Liver (tissue), 7 donors: ENCODE measurements at regions not wholly inside any gene's neighbourhood (a gene's known extent, or its start where the extent isn't known, plus 50 kb on each side); places are given as distances from the start of the nearest gene placed in this dataset.

Experiments
- DNase-seq: peaks from one replicate; pipeline ENCODE4 v3.0.0-alpha.2; 2017; ENCODE audit warnings: low spot score
- H3K27ac ChIP-seq, 2 donors: one replicate each; pipeline ENCODE4 v1.7.0; 2013; ENCODE audit warnings: inconsistent platforms in 2 of 2, low read length in 2 of 2, control low read depth in 1 of 2, low read depth in 1 of 2, mild to moderate bottlenecking in 1 of 2
- H3K27me3 ChIP-seq, 4 donors: one replicate each; pipeline versions ENCODE4 v1.6.1 to v1.7.0; 2013; ENCODE audit warnings: low read length in 3 of 4, inconsistent platforms in 1 of 4, mild to moderate bottlenecking in 1 of 4, moderate library complexity in 1 of 4; ENCODE audit not compliant: control insufficient read depth in 4 of 4, insufficient read depth in 4 of 4
- H3K36me3 ChIP-seq, 4 donors: one replicate each; pipeline versions ENCODE4 v1.6.1 to v1.7.0; 2013; ENCODE audit warnings: low read length in 3 of 4, mild to moderate bottlenecking in 3 of 4, low read depth in 1 of 4, moderate library complexity in 1 of 4; ENCODE audit not compliant: control insufficient read depth in 4 of 4, insufficient read depth in 3 of 4
- H3K4me1 ChIP-seq, 4 donors: one replicate each; pipeline versions ENCODE4 v1.6.1 to v1.7.0; 2013; ENCODE audit warnings: low read length in 3 of 4, mild to moderate bottlenecking in 3 of 4, moderate library complexity in 1 of 4; ENCODE audit not compliant: control insufficient read depth in 4 of 4, insufficient read depth in 4 of 4
- H3K4me3 ChIP-seq, 3 donors: one replicate each; pipeline versions ENCODE4 v1.6.1 to v1.7.0; 2013; ENCODE audit warnings: low read length in 3 of 3, control low read depth in 1 of 3, low read depth in 1 of 3, mild to moderate bottlenecking in 1 of 3
- H3K9ac ChIP-seq, 2 donors: one replicate each; pipeline ENCODE4 v1.7.0; 2013; ENCODE audit warnings: low read length in 2 of 2, mild to moderate bottlenecking in 2 of 2, moderate library complexity in 2 of 2, control low read depth in 1 of 2, low read depth in 1 of 2
- H3K9me3 ChIP-seq, 4 donors: one replicate each; pipeline versions ENCODE4 v1.6.1 to v1.7.0; 2013; ENCODE audit warnings: low read length in 3 of 4; ENCODE audit not compliant: control insufficient read depth in 4 of 4
- EGR1 ChIP-seq, 2 donors: IDR thresholded peaks; 2 replicates each; pipeline ENCODE4 v1.6.1; 2016 to 2018; ENCODE audit warnings: antibody characterized with exemption in 2 of 2, low read depth in 2 of 2
- FOXA1 ChIP-seq: IDR thresholded peaks from 2 replicates; pipeline ENCODE4 v1.6.1; 2016; ENCODE audit warnings: antibody characterized with exemption
- GABPA ChIP-seq, 2 donors: IDR thresholded peaks in 1 of 2; conservative IDR thresholded peaks in 1 of 2; 2 replicates each; pipeline ENCODE4 v1.6.1; 2016; ENCODE audit warnings: antibody characterized with exemption in 2 of 2, mild to moderate bottlenecking in 1 of 2, moderate library complexity in 1 of 2
- JUND ChIP-seq, 2 donors: IDR thresholded peaks; 2 replicates each; pipeline ENCODE4 v1.6.1; 2016; ENCODE audit warnings: antibody characterized with exemption in 2 of 2
- NR2F2 ChIP-seq: IDR thresholded peaks from 2 replicates; pipeline ENCODE4 v1.6.1; 2016; ENCODE audit warnings: antibody characterized with exemption
- RAD21 ChIP-seq, 2 donors: IDR thresholded peaks; 2 replicates each; pipeline ENCODE4 v1.6.1; 2016; ENCODE audit warnings: antibody characterized with exemption in 2 of 2, mild to moderate bottlenecking in 2 of 2
- RXRA ChIP-seq, 2 donors: IDR thresholded peaks; 2 replicates each; pipeline ENCODE4 v1.6.1; 2017 to 2018; ENCODE audit warnings: antibody characterized with exemption in 2 of 2, mild to moderate bottlenecking in 1 of 2
- SP1 ChIP-seq: IDR thresholded peaks from 2 replicates; pipeline ENCODE4 v1.6.1; 2018; ENCODE audit warnings: antibody characterized with exemption, mild to moderate bottlenecking
- TAF1 ChIP-seq: conservative IDR thresholded peaks from 2 replicates; pipeline ENCODE4 v1.6.1; 2016; ENCODE audit warnings: antibody characterized with exemption, mild to moderate bottlenecking
- YY1 ChIP-seq: IDR thresholded peaks from 2 replicates; pipeline ENCODE4 v1.6.1; 2016; ENCODE audit warnings: antibody characterized with exemption, mild to moderate bottlenecking
- WGBS: extraction: QIAGEN DNeasy Blood & Tissue Kit; methylation state at CpG from one replicate; pipeline ENCODE4 v1.1.7; 2013; 5-methylcytosine and 5-hydroxymethylcytosine counted together
- TF ChIP-seq, protein P1 (sequence below): IDR thresholded peaks from 2 replicates; pipeline ENCODE4 v1.6.1; 2016; ENCODE audit warnings: antibody characterized with exemption
- TF ChIP-seq, protein P2 (sequence below): IDR thresholded peaks from 2 replicates; pipeline ENCODE4 v1.6.1; 2016; ENCODE audit warnings: antibody characterized with exemption, mild to moderate bottlenecking
- TF ChIP-seq, protein P3 (sequence below): IDR thresholded peaks from 2 replicates; pipeline ENCODE4 v1.6.1; 2016; ENCODE audit warnings: antibody characterized with exemption
- TF ChIP-seq, protein P4 (sequence below): IDR thresholded peaks from 2 replicates; pipeline ENCODE4 v1.6.1; 2016; ENCODE audit warnings: antibody characterized with exemption
- donor health status: healthy.
- donor health status: healthy.
- donor health status: healthy.
- donor health status: healthy.

DNA sequence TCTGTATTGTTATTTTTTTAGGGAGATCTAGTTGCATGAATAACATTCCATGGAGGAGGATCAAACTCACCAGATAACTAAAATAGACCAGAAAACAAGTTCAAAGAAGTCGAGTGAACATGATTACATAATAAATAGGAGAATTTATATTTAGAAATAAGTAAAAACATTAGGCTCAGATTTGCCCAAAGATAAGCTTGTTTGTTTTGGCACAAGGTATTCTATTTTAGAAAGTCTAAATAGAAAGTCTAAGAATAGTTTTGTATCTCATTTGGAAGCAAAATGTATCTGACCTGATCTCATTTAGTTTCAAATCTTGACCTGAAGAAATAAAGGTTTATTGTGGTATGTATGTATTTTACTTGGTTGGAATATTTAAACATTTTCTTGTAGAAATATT, 670.6 kb upstream of the GALNTL6 start:
- H3K36me3 ChIP-seq, result no peaks in the 10 kb centered on the region
- H3K4me3 ChIP-seq, result no peak overlapping the region
- no peak overlapping the region for H3K9ac ChIP-seq
- H3K27ac ChIP-seq, result no peak overlapping the region
- H3K27me3 ChIP-seq, result no peaks in the 10 kb centered on the region
- H3K9me3 ChIP-seq, result no peaks in the 10 kb centered on the region
- no peaks in the 10 kb centered on the region for H3K4me1 ChIP-seq
- WGBS, result 14% methylated on average over 1 of the region's 1 CpG
- DNase-seq, result no peak
- TF ChIP-seq, protein P1, sequence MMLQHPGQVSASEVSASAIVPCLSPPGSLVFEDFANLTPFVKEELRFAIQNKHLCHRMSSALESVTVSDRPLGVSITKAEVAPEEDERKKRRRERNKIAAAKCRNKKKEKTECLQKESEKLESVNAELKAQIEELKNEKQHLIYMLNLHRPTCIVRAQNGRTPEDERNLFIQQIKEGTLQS, result no peak
- TF ChIP-seq FOXA1, result no peak
- no peak for TF ChIP-seq TAF1

DNA sequence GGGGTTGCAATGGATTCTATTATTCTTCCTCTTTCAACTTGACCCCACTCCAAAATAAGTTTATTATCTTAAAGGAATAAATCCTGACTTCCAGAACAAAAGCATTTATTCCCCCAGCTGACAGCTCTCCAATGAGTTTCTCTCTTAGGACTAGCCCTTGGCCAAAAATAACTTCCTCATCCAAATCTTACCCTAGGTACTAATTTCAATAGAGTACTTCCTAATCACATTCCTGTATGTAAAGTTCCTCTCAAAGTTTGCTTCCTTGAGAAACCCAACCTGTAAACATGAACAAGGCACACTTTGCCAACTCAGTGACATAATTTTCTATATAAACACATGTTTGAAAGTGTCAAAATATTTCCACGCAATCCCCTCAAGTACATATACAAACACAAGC, 671.2 kb upstream of the GALNTL6 start:
- H3K27ac ChIP-seq, result no peak overlapping the region
- H3K9me3 ChIP-seq, result no peaks in the 10 kb centered on the region
- no peaks in the 10 kb centered on the region for H3K36me3 ChIP-seq
- 88% methylated on average over 1 of the region's 1 CpG for WGBS
- no peak overlapping the region for H3K9ac ChIP-seq
- TF ChIP-seq SP1 (no peak), JUND (IDR thresholded peaks at IDR 0.05) (no peak), EGR1 (IDR thresholded peaks at IDR 0.05; ENCODE audit: low read depth in 2 of 2) (no peak), RAD21 (IDR thresholded peaks at IDR 0.05) (no peak), GABPA (IDR thresholded peaks at IDR 0.05 in 1 of 2, conservative IDR thresholded peaks at IDR 0.05 in 1 of 2) (no peak), YY1 (no peak), RXRA (IDR thresholded peaks at IDR 0.05) (no peak), NR2F2 (no peak)
- TF ChIP-seq, protein P2, sequence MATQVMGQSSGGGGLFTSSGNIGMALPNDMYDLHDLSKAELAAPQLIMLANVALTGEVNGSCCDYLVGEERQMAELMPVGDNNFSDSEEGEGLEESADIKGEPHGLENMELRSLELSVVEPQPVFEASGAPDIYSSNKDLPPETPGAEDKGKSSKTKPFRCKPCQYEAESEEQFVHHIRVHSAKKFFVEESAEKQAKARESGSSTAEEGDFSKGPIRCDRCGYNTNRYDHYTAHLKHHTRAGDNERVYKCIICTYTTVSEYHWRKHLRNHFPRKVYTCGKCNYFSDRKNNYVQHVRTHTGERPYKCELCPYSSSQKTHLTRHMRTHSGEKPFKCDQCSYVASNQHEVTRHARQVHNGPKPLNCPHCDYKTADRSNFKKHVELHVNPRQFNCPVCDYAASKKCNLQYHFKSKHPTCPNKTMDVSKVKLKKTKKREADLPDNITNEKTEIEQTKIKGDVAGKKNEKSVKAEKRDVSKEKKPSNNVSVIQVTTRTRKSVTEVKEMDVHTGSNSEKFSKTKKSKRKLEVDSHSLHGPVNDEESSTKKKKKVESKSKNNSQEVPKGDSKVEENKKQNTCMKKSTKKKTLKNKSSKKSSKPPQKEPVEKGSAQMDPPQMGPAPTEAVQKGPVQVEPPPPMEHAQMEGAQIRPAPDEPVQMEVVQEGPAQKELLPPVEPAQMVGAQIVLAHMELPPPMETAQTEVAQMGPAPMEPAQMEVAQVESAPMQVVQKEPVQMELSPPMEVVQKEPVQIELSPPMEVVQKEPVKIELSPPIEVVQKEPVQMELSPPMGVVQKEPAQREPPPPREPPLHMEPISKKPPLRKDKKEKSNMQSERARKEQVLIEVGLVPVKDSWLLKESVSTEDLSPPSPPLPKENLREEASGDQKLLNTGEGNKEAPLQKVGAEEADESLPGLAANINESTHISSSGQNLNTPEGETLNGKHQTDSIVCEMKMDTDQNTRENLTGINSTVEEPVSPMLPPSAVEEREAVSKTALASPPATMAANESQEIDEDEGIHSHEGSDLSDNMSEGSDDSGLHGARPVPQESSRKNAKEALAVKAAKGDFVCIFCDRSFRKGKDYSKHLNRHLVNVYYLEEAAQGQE, result no peak
- TF ChIP-seq, protein P3, sequence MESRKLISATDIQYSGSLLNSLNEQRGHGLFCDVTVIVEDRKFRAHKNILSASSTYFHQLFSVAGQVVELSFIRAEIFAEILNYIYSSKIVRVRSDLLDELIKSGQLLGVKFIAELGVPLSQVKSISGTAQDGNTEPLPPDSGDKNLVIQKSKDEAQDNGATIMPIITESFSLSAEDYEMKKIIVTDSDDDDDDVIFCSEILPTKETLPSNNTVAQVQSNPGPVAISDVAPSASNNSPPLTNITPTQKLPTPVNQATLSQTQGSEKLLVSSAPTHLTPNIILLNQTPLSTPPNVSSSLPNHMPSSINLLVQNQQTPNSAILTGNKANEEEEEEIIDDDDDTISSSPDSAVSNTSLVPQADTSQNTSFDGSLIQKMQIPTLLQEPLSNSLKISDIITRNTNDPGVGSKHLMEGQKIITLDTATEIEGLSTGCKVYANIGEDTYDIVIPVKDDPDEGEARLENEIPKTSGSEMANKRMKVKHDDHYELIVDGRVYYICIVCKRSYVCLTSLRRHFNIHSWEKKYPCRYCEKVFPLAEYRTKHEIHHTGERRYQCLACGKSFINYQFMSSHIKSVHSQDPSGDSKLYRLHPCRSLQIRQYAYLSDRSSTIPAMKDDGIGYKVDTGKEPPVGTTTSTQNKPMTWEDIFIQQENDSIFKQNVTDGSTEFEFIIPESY, result no peak
- TF ChIP-seq, protein P4, sequence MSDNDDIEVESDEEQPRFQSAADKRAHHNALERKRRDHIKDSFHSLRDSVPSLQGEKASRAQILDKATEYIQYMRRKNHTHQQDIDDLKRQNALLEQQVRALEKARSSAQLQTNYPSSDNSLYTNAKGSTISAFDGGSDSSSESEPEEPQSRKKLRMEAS, result no peak
- no peak for DNase-seq
- H3K4me1 ChIP-seq, result no peaks in the 10 kb centered on the region
- H3K4me3 ChIP-seq, result no peak overlapping the region
- no peaks in the 10 kb centered on the region for H3K27me3 ChIP-seq
